HCT116 (cell line): ENCODE measurements at regions not wholly inside any gene's neighbourhood (a gene's known extent, or its start where the extent isn't known, plus 50 kb on each side); places are given as distances from the start of the nearest gene placed in this dataset.

Experiments
- ATAC-seq: fragments of 200-7000 bp; cut with Tn5 transposase; 2 replicates; pipeline ENCODE4 v1.9.1; 2020; ENCODE audit warnings: mild to moderate bottlenecking, moderate library complexity
- BruUV-seq: library from RNA; stranded (reverse); fragments of 400-500 nt; replicated peaks from 2 replicates; lab custom pipeline; 2021; lab: Mats Ljungman, UMichigan
- CTCF ChIA-PET: fragments of 300-600 bp; sonication (Branson Sonifier 250); formaldehyde crosslinking; loops from one replicate; lab custom pipeline; 2021; ENCODE audit warnings: antibody characterized with exemption; lab: Charles Lee
- POLR2A ChIA-PET: fragments of 300-600, 350-600 bp; sonication (Branson Sonifier 250); formaldehyde crosslinking; loops from one replicate; lab custom pipeline; 2021; ENCODE audit warnings: antibody characterized with exemption; lab: Charles Lee
- RAD21 ChIA-PET, 2 experiments: fragments of 300-600 bp; sonication (Branson Sonifier 250); formaldehyde crosslinking; loops; one replicate each; lab custom pipeline; 2023; ENCODE audit warnings: low total read pairs in 2 of 2; ENCODE audit not compliant: uncharacterized antibody in 2 of 2, unreplicated experiment in 2 of 2, low non-redundant PET in 1 of 2; lab: Charles Lee
- DNase-seq: peaks from one replicate; pipeline ENCODE4 v3.0.0-alpha.2; 2010; ENCODE audit warnings: low read depth, low spot score
- H2AFZ ChIP-seq: fragments of 200-600 bp; shearing (Covaris generic), sonication (generic); 2 replicates; pipeline ENCODE4 v1.6.1; 2017; ENCODE audit warnings: low read depth, mixed run types, mixed read lengths, antibody characterized with exemption, low read length; ENCODE audit not compliant: poor library complexity, severe bottlenecking
- H3K27ac ChIP-seq: 2 replicates; pipeline ENCODE4 v1.5.1; 2012; ENCODE audit warnings: low read depth, low read length
- H3K27me3 ChIP-seq: fragments of 200-600 bp; sonication (generic); 2 replicates; pipeline ENCODE4 v1.6.1; 2016; ENCODE audit warnings: mixed run types, low read length, mixed read lengths; ENCODE audit not compliant: insufficient read depth
- H3K36me3 ChIP-seq, 2 experiments: fragments of 200-500 bp in 1 of 2; fragments of 200-600 bp in 1 of 2; sonication (Bioruptor generic) in 1 of 2; sonication (generic) in 1 of 2; 2 replicates each; pipeline versions ENCODE4 v1.5.1 to v1.6.1; 2014 to 2016; ENCODE audit warnings: low read length in 2 of 2, inconsistent platforms in 1 of 2, mixed read lengths in 1 of 2, mixed run types in 1 of 2; ENCODE audit not compliant: insufficient read depth in 2 of 2, control insufficient read depth in 1 of 2
- H3K4me1 ChIP-seq, 2 experiments: fragments of 200-600 bp in 1 of 2; sonication (generic) in 1 of 2; 2 replicates each; pipeline versions ENCODE4 v1.5.1 to v1.6.1; 2012 to 2017; ENCODE audit warnings: low read length in 2 of 2, inconsistent platforms in 1 of 2, mild to moderate bottlenecking in 1 of 2, mixed read lengths in 1 of 2, mixed run types in 1 of 2, moderate library complexity in 1 of 2; ENCODE audit not compliant: insufficient read depth in 2 of 2, control insufficient read depth in 1 of 2
- H3K4me2 ChIP-seq: fragments of 200-600 bp; sonication (generic); 2 replicates; pipeline ENCODE4 v1.6.1; 2017; ENCODE audit warnings: mixed run types, low read length, mixed read lengths
- H3K4me3 ChIP-seq, 2 experiments: fragments of 200-600 bp in 1 of 2; sonication (generic) in 1 of 2; replicated peaks in 1 of 2; 2 replicates each; pipeline ENCODE4 v1.5.1; 2011 to 2016; ENCODE audit warnings: low read length in 2 of 2, control low read depth in 1 of 2, low read depth in 1 of 2, mild to moderate bottlenecking in 1 of 2, mixed read lengths in 1 of 2, mixed run types in 1 of 2
- H3K79me2 ChIP-seq: fragments of 200-600 bp; sonication (generic); 2 replicates; pipeline ENCODE4 v1.6.1; 2017; ENCODE audit warnings: mild to moderate bottlenecking, mixed run types, low read length, moderate library complexity, mixed read lengths; ENCODE audit not compliant: insufficient read depth
- H3K9ac ChIP-seq: fragments of 200-600 bp; sonication (generic); 2 replicates; pipeline ENCODE4 v1.6.1; 2016; ENCODE audit warnings: low read length, mixed read lengths
- H3K9me2 ChIP-seq: fragments of 200-600 bp; sonication (generic), shearing (Covaris generic); 2 replicates; pipeline ENCODE4 v1.6.1; 2017; ENCODE audit warnings: mixed run types, mild to moderate bottlenecking, moderate library complexity; ENCODE audit not compliant: insufficient read depth
- H3K9me3 ChIP-seq, 2 experiments: fragments of 200-500 bp in 1 of 2; fragments of 200-600 bp in 1 of 2; sonication (Bioruptor generic) in 1 of 2; sonication (generic) in 1 of 2; 2 replicates each; pipeline ENCODE4 v1.6.1; 2014 to 2017; ENCODE audit warnings: low read length in 2 of 2, mixed read lengths in 2 of 2, inconsistent platforms in 1 of 2, low read depth in 1 of 2, mild to moderate bottlenecking in 1 of 2, mixed run types in 1 of 2, moderate library complexity in 1 of 2; ENCODE audit not compliant: control insufficient read depth in 1 of 2, insufficient read depth in 1 of 2
- H4K20me1 ChIP-seq: fragments of 200-600 bp; sonication (generic), shearing (Covaris generic); 2 replicates; pipeline ENCODE4 v1.6.1; 2017; ENCODE audit warnings: mixed run types, mild to moderate bottlenecking, moderate library complexity; ENCODE audit not compliant: insufficient read depth
- EGR1 ChIP-seq: IDR thresholded peaks from 2 replicates; pipeline ENCODE4 v1.6.1; 2012; ENCODE audit warnings: low read depth
- ELF1 ChIP-seq: IDR thresholded peaks from 2 replicates; pipeline ENCODE4 v1.6.1; 2012; ENCODE audit warnings: low read depth, borderline replicate concordance
- EZH2 ChIP-seq: fragments of 200-600 bp; sonication (generic); IDR thresholded peaks from 2 replicates; pipeline ENCODE4 v1.6.1; 2017; ENCODE audit warnings: antibody characterized with exemption, mixed run types
- EZH2phosphoT487 ChIP-seq: fragments of 200-600 bp; IDR thresholded peaks from 2 replicates; pipeline ENCODE4 v1.6.1; 2018; ENCODE audit warnings: antibody characterized with exemption, borderline replicate concordance
- FOSL1 ChIP-seq: IDR thresholded peaks from 2 replicates; pipeline ENCODE4 v1.6.1; 2012; ENCODE audit warnings: low read depth
- MAX ChIP-seq: IDR thresholded peaks from 2 replicates; pipeline ENCODE4 v1.6.1; 2012
- POLR2A ChIP-seq: IDR thresholded peaks from 2 replicates; pipeline ENCODE4 v1.7.0; 2011; ENCODE audit warnings: borderline replicate concordance; ENCODE audit not compliant: insufficient read depth, insufficient read length; ENCODE audit errors: extremely low read depth
- POLR2AphosphoS5 ChIP-seq: IDR thresholded peaks from 2 replicates; pipeline ENCODE4 v1.6.1; 2011; ENCODE audit warnings: mild to moderate bottlenecking, low read depth, low read length, moderate library complexity
- RAD21 ChIP-seq: IDR thresholded peaks from 2 replicates; pipeline ENCODE4 v1.6.1; 2012; ENCODE audit warnings: low read depth, mild to moderate bottlenecking
- REST ChIP-seq: IDR thresholded peaks from 2 replicates; pipeline ENCODE4 v1.6.1; 2012; ENCODE audit warnings: low read depth
- SRF ChIP-seq: IDR thresholded peaks from 2 replicates; pipeline ENCODE4 v1.6.1; 2012; ENCODE audit warnings: low read depth
- TCF7L2 ChIP-seq: IDR thresholded peaks from 2 replicates; pipeline ENCODE4 v1.7.0; 2011; ENCODE audit warnings: borderline replicate concordance, inconsistent platforms; ENCODE audit not compliant: insufficient read depth, insufficient read length; ENCODE audit errors: extremely low read depth
- ZFX ChIP-seq: fragments of 450-650 bp; IDR thresholded peaks from 2 replicates; pipeline ENCODE4 v1.6.1; 2017
- ZNF274 ChIP-seq: fragments of 200-500 bp; sonication (Bioruptor generic); IDR thresholded peaks from 2 replicates; pipeline ENCODE4 v1.6.1; 2014; ENCODE audit warnings: mild to moderate bottlenecking, low read depth, low read length, inconsistent platforms
- intact Hi-C: fragments of 100-400 bp; cut with micrococcal nuclease; formaldehyde crosslinking; loops from 2 replicates; pipeline ENCODE4 v1.10.0; 2022
- TF ChIP-seq, protein P1 (sequence below): IDR thresholded peaks from 2 replicates; pipeline ENCODE4 v1.6.1; 2011; ENCODE audit warnings: mild to moderate bottlenecking, low read length, moderate library complexity; ENCODE audit not compliant: insufficient replicate concordance; ENCODE audit errors: extremely low read depth

DNA sequence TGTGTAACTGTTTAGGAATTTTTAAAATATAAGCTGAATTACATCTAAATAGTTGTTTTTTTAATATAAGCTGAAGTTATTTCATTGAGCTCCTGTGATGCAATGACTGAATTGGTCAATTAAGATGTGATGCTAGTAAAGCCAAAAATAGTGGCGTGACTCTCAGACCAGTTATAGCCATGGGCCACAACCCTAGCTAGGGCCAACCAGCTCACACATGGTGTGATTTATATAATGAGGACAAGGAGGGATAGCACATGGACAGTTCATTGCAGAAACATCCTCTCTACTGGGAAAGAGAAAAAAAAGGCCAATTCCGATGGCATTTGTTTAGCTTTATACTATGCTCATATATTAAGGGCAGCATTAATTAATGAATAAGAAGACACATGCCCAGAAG, 119.3 kb upstream of the PROX1 start:
- no peak overlapping the region for H3K4me2 ChIP-seq
- CTCF ChIA-PET = no interaction called here
- no peaks in the 10 kb centered on the region for H3K9me2 ChIP-seq
- POLR2A ChIA-PET = no interaction called here
- DNase-seq = no peak
- ATAC-seq = no peak
- no TSS peak for BruUV-seq
- H2AFZ ChIP-seq = no peak overlapping the region
- H3K79me2 ChIP-seq = no peaks in the 10 kb centered on the region
- no peaks in the 10 kb centered on the region for H3K27me3 ChIP-seq
- H3K4me1 ChIP-seq = no peaks in the 10 kb centered on the region
- RAD21 ChIA-PET = no interaction called here
- H3K9ac ChIP-seq = no peak overlapping the region
- H3K4me3 ChIP-seq = no peak overlapping the region
- no peaks in the 10 kb centered on the region for H4K20me1 ChIP-seq
- no peaks in the 10 kb centered on the region for H3K36me3 ChIP-seq
- H3K9me3 ChIP-seq = no peaks in the 10 kb centered on the region
- TF ChIP-seq RAD21 (no peak), TCF7L2 (no peak), EGR1 (no peak), MAX (no peak), EZH2phosphoT487 (no peak), POLR2AphosphoS5 (no peak), ELF1 (no peak)
- TF ChIP-seq, protein P1, sequence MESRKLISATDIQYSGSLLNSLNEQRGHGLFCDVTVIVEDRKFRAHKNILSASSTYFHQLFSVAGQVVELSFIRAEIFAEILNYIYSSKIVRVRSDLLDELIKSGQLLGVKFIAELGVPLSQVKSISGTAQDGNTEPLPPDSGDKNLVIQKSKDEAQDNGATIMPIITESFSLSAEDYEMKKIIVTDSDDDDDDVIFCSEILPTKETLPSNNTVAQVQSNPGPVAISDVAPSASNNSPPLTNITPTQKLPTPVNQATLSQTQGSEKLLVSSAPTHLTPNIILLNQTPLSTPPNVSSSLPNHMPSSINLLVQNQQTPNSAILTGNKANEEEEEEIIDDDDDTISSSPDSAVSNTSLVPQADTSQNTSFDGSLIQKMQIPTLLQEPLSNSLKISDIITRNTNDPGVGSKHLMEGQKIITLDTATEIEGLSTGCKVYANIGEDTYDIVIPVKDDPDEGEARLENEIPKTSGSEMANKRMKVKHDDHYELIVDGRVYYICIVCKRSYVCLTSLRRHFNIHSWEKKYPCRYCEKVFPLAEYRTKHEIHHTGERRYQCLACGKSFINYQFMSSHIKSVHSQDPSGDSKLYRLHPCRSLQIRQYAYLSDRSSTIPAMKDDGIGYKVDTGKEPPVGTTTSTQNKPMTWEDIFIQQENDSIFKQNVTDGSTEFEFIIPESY = no peak
- intact Hi-C loops = no loop called here
- no peak overlapping the region for H3K27ac ChIP-seq

- ChIA-PET RAD21 (no interaction called here), POLR2A (no interaction called here), CTCF (no interaction called here)
- no peak overlapping the region for H3K4me3 ChIP-seq
- no peaks in the 10 kb centered on the region for H3K27me3 ChIP-seq
- H3K27ac ChIP-seq = no peak overlapping the region
- H3K9ac ChIP-seq = no peak overlapping the region
- H3K79me2 ChIP-seq = no peaks in the 10 kb centered on the region
- intact Hi-C loops = no loop called here
- H3K4me1 ChIP-seq = no peaks in the 10 kb centered on the region
- ATAC-seq (no peak), DNase-seq (no peak)
- H3K4me2 ChIP-seq = no peak overlapping the region
- TF ChIP-seq ZNF274 = no peak
- TF ChIP-seq POLR2A = no peak
- no peak for TF ChIP-seq ZFX
- no peak for TF ChIP-seq EZH2
- TF ChIP-seq FOSL1 = no peak
- no peak for TF ChIP-seq RAD21
- TF ChIP-seq SRF = no peak
- no peak for TF ChIP-seq REST
- no peaks in the 10 kb centered on the region for H3K36me3 ChIP-seq
- no TSS peak for BruUV-seq
- H3K9me3 ChIP-seq = no peaks in the 10 kb centered on the region
- no peaks in the 10 kb centered on the region for H4K20me1 ChIP-seq
- H3K9me2 ChIP-seq = no peaks in the 10 kb centered on the region
- H2AFZ ChIP-seq = no peak overlapping the region
Observed at GRCh38 chr1:213871179-213871578, 116.6 kb upstream of the PROX1 start.
